ENCODE measurements at regions not wholly inside any gene's neighbourhood (a gene's known extent, or its start where the extent isn't known, plus 50 kb on each side); places are given as distances from the start of the nearest gene placed in this dataset.
"Not testable (repeated sequence)": the region's sequence is repeated elsewhere in the genome, so short reads cannot be mapped to it uniquely, and the experiment has no call there.

DNA sequence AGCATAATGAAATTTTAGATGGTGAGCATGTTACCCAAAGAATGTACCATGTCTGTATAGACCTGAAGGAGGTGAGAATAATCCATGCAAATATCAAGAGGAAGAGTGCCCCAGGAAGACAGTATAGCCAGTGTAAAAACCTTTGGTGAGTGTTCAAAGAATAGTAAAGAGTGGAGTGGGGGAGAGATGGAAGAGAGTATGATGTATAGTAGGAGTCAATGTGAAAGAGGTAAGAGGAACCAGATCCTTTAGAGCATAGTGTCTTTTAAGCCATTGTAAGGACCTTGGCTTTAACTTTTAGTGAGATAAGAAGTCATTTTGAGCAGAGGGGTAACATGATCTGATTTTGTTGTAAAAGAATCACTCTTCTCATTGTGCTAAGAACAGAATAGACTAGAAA is 1052.3 kb upstream of the ZEB2 start:
- no peak for DNase-seq (ENCODE audit: low read depth)

DNA sequence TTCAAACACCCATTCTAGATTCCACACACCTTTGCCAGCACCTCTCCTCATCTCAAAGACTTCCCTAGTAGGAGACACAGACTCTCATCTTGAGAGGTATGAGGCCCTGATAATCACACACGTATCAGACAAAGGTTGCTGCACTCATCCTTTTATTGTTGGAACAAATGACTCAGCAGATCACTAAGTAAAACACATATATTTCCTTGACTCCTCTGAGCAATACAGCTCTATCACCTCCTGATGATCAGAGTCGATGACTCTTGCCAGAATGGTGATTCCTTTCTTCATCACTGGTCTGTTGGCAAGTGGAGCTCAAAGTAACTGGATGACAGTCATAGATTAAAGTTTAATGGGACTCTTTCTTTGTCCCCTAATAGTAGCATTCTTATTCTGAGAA is 1049.2 kb upstream of the ZEB2 start:
- no peak for DNase-seq (ENCODE audit: low read depth)

DNA sequence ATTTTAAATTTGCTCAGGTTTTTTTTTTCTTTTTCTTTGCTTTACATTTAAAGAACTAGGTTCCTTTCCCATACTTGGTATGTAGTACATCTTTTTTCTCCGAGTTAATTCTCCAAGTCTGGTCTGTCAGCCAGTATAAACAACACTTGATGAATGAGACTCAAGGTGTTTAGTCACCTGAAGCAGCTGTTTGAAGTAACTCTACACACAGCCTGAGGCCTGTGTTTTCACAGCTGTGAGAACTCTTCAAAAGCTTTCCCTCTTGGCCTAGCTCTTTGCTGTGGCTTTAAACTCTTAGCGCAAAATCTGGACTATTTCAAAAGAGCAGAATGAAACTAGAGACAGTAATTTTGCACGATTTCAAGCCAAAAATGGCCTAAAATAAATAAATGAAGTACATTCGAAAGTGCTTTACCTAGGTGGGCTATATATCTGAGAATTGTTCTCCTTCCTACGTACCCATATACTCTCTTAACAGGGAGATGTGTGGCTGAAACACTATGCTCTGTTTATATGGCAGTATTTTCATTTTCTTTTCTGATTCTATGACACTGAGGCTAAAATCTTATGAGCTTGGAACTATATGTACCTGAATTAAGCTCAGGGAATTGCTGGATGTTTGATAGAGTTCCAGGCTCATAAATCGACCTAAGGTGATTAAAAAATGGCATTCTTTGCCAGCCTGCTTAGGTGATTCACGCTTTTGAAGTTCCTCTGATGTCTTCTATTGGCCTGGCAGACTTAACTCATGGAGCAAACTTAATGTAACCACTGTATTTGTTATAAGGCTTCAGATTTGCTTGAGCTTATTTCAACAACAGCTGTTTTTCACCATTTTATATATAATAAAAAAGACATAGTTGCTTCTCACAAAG is 1044.1 kb upstream of the ZEB2 start:
- no peak for DNase-seq (ENCODE audit: low read depth)

DNA sequence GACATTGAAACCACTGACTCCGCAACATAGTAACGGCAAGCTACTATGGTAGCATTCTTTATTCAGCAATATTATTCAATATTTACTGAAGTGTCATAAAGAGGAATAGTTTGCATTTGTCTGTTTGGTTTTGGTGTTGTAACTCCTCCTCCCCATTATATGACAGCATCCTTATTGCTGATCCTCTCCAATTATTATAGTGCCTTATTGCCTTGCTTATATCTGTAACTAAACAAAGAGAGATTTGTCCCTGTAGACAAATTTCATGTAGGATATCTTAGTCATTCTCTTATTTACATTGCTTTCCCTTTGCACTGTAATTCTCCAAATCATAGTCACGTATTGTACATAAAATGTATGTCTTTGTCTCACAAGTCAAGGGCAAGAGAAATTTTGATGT is 1041.2 kb upstream of the ZEB2 start:
- no peak for DNase-seq (ENCODE audit: low read depth)

DNA sequence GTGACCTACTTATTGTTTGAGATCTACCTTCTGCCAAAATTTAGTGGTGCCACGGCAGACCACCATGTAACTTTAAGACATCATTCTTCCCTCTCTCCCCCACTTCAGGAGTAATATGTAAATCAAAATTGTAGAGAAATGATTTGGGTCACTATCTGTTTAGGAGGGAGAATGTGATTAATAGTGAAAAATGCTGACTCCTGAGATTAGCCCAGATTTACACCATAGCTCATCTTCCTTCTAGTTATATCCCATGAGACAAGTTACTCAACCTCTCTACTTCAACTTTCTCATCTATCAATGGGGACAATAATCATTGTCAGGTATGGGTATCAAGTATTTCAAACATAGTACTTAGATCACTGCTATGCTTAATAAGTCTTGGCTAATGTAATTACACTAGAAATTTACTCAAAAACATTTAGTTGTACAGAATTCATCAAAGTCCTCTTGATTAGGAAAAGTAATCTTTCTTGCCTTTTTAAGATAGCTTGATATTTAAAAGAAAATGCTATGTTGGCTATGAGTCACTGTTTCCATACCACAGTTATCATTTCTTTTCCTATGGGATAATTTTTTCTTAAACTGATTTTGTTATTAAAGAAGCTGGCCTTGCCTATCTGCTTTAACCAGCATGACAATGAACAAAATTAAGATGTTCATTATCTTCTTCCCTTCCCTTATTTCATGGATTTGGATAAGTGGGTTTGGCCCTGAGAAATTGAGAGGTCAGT is 1038.9 kb upstream of the ZEB2 start:
- no peak for DNase-seq (ENCODE audit: low read depth)

DNA sequence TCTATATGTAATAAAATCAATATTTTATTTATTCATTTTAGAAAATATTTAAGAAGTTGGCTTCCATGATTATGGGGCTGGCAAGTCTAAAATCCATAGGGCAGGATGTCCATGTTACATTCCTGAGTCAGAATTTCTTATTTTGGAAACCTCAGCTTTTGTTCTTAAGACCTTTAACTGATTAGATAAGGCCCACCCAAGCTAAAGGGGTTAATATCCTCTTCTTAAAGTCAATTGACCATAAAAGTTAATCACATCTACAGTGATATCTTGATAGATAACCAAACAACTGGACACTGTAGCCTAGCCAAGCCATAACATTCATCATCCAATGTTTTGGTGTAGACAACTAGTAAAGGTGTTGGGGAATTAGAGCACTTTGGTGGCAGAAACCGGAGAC is 1035.4 kb upstream of the ZEB2 start:
- no peak for DNase-seq (ENCODE audit: low read depth)

DNA sequence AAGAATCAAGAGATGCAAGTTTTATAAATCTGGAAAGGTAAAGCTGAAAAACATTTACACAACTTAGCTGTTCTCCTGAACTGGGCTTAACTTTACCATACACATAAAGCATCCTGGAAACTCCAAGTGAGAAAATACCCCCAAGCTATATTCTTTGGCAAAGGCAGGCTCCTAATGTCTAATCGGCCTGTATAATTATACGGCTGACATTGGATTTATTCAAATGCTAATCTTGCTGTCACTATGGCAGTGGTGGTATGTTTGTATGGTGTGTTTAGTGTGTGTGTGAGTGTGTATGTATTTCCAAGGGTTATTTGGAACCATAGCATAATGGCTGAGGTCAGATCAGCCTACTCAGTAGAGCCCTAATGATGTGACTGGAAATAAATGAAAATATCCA is 1031.8 kb upstream of the ZEB2 start:
- no peak for DNase-seq (ENCODE audit: low read depth)

DNA sequence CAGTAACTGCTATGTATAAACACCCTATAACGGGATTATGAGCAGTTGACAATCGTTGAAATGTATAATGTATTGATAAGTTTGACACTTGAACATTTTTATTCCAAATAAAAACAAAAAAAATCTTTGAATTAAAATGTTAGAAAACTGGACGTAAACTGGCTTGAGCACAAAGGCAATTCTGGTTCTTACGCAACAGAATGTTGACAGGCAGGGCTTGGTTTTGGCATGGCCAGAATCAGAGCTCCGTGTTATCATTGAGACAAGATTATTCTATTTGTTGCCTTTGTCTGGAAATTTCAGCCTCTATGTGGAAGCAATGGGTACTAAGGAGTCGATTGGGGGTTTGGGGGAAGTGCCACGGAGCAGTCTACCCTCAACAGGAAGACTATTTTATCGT is 1028.6 kb upstream of the ZEB2 start:
- no peak for DNase-seq (ENCODE audit: low read depth)

DNA sequence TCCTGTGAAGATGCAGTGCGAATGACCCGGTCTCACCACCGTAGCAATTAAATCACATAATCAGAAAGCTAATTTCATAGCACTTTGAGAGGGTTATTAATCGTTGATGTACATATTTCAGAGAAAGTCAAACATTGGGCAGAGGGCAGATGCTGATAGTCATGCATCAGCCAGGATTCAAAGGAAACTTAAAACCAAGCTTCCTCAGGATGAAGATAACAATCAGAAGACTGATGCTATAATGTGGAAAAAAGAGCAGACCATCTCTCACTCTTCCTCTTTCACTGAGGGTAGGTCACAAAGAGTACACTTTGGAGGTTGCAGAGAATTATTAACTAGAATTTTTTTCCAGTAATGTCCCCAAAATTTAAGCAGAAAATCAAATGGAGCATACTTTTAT is 1027.7 kb upstream of the ZEB2 start:
- no peak for DNase-seq (ENCODE audit: low read depth)

DNA sequence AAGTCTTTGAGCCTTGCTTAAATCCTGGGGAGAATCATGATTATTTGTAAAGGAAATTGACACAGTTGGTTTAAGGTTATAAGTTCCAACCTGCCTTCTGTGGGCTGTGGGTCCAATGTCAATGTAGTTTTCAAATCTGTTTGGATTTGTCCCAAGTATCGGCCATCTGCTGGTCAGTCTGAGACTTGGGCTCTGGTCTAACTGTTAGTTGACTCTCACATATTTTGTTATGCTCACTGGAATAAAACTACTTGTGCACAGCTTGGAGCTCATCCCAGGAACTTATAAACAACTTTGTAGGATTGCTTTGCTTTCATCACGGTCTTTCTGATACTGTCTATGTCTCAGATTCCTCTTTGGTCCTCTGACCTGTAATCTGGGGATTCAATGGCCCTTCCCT is 1026.2 kb upstream of the ZEB2 start:
- DNase-seq (ENCODE audit: low read depth): no peak

DNA sequence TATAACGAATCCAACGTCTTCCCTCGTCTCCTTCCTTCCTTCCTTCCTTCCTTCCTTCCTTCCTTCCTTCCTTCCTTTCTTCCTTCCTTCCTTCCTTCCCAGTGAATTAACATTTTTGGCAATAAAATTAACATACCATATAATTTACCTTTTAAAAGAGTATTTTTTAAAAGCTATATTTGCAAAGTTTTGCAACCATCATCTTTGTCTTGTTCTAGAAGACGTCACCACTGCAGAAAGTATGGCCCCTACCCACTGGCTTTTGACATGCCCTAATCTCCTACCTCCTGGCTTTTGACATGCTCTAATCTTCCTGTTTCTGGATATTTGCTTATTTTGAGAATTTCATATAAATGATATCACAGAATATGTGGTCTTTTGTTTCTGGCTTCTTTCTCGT is 1023.9 kb upstream of the ZEB2 start:
- DNase-seq (ENCODE audit: low read depth): no peak

DNA sequence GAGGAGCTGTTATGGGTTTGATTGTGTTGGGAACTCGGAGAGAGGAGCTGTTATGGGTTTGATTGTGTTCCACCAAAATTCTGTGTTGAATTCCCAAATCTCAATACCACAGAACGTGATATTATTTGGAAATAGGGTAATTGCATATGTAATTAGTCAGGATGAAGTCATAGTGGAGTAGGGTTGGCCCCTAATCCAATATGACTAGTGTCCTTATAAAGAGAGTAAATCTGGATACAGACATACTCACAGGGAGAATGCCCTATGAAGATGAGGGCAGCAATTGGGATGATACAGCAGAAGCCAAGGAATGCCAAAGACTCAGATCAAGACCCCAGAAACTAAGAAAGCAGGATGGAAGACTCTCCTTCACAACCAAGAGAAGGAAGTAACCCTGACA is 1023.2 kb upstream of the ZEB2 start:
- no peak for DNase-seq (ENCODE audit: low read depth)

DNA sequence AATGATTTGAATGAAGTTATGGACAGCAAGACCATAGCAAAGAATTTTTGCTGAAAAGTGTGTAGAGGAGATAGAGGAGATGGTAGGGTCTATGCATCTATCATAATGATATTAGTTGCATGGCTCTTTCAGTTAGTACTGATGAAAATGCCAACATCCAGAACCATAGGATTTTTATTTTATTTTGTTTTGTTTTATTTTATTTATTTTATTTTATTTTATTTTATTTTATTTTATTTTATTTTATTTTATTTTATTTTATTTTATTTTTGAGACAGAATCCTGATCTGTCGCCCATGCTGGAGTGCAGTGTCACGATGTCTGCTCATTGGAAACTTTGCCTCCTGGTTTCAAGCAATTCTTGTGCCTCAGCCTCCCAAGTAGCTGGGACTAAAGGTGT is 1021.1 kb upstream of the ZEB2 start:
- DNase-seq (ENCODE audit: low read depth): no peak

DNA sequence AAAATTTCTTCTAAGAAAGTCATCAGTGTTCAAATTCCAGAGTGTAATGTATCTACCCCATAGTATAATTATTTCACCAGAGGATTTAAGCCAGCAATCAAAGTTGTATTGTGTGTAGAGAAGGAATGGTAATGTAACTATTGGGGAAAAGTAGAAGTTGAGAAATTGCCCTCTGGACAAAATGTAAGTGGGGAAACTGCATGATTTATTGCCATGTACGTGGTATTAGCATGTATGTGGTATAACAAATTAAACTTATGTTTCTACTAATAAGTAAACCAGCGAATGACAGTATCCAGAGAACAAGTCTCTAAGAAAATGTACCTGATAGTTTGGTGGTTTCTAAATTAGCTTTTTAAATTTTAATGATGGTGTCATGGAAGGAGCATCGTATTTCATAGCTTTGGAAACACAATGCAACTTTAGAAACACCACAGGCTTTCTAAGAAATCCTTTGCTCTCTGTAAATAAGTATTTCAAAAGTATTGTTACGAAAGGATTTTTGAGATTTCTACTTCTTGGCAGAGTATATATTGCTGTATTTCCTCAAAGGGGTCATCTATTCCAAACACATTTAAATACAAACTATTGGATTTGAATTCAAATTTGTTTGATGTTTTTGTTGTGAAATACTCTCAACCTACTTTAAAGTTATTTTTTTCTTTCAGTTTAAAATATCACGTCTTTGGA is 1018.9 kb upstream of the ZEB2 start:
- no peak for DNase-seq (ENCODE audit: low read depth)

DNA sequence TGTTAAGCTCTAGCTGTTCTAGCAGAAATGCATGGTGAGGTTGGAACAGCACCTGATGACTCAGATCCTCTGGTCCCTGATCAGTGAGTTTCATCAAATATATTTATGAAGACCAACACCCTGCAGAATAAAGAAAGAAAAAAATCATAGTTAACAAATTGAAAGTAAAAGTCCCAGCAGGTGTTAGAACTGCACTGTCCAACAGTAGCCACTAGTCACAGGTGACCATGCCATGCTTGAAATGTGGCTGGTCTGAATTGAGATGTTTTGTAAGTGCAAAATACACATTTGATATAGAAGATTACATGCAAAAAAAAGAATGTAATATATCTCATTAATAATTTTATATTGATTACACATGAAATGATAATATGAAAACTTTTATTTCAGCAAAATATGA is 1010.7 kb upstream of the ZEB2 start:
- no peak for DNase-seq (ENCODE audit: low read depth)

DNA sequence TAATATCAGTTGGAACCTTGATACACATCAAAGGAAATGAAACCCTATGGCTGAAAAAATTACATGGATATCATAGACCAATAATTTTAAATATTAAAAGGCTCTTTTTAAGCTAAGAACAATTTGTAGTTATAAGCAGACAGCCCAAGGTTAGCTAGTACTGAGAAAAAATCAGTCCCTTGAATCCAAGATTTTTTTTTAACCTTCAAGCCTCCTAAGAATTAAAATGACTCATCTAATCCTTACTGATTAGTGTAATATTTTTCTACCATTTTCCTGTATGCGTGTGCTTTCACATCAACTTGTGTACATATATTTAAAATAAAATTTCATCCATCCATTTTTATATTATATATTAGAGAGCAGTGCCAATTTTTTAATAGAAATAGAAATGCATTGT is 1004.9 kb upstream of the ZEB2 start:
- DNase-seq (ENCODE audit: low read depth): no peak

DNA sequence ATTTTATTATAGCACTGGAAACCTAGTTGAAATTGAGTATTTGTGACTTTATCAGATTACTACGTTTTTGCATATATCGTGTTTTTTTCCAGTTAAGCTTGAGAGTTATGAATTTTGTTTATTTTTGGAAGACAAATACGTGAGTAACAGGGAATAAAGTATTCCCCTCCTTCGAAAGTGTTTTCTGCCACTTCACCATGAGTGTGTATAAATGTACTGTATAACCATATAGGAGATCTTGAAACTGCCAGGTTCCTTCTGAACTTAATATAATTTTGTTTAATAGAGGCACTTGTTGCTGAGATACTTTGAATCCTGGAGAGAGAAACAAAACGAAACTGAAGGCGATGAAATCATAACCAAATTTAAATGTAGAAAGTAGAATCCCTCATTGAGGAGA is 1004.4 kb upstream of the ZEB2 start:
- no peak for DNase-seq (ENCODE audit: low read depth)

DNA sequence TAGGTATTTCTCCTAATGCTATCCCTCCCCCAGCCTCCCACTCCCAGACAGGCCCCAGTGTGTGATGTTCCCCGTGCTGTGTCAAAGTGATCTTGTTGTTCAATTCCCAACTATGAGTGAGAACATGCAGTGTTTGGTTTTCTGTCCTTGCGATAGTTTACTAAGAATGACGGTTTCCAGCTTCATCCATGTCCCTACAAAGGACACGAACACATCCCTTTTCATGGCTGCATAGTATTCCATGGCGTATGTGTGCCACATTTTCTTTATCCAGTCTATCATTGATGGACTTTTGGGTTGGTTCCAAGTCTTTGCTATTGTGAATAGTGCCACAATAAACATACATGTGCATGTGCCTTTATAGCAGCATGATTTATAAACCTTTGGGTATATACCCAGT is 999.3 kb upstream of the ZEB2 start:
- DNase-seq (ENCODE audit: low read depth): not testable (repeated sequence)

DNA sequence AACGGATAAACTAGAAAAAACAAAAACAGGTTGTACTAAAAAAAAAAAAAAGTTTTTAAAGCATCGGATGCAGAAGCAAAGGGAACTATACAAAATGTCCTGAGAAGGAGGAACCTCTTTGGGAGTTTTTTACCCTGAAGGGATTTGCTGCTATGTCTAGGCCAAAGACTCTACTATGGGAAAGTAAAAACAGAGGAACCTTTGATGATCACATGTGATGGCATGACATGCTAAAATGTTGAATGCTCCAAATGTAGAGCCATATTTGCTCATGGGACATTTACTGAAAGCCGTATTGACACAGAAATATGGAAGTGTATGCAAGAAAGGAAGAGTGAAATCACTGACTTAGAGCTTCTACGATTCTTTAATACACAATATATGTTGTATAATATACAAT is 992.0 kb upstream of the ZEB2 start:
- no peak for DNase-seq (ENCODE audit: low read depth)

DNA sequence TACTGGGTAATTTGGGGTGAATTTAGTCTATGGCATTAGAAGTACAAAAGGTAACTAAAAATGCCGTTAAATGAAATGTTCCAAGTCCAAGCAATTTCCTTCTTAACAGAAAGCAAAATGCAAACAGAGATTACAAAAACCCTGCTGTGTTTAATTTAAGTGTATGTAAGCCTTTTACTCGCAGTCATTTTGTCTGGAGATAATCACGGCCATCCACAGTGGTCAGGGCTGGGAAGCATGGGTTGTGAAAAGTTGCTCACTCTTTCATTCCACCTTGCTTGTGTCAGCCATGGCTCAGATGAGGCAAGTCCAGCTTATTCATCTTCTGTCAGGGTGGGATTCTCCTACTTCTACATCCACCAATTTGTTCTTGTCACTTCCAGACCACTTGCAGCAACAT is 983.6 kb upstream of the ZEB2 start:
- DNase-seq (ENCODE audit: low read depth): no peak

DNA sequence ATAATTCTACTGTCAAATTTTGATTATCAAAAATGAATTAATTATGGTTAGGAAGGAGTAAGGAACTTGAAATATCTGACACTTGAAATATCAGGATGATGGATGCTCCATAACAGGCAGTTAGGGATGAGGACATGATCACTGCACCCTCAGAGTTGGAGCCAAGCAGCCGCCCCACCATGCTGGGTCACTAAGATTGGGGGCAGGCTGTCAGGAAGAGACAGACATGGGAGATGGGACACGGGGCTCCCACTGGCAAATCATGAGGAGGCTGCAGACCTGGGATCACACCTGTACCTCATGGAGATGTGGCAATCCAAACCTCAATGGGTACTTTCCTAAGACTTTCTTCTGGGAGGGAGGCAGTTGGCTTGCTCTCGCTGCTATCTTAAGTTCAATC is 982.0 kb upstream of the ZEB2 start:
- DNase-seq (ENCODE audit: low read depth): no peak

DNA sequence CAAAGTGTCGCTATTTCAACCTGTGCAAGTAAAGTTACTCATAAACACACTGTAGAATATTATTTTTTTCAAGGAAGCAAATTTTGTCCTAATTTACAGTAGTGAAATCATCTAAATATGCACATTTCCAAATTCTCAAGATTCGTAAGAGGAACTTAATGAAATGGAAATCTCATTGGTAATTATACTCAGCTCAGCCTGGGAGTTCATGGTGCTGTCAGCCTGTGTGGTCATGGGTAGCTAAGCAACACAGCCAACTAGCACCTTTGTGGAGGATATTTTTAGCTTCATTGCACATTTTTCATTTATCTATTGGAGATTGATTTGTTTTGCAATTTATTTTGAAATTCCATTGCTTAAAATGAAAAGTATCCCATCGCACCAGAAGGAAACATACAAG is 975.7 kb upstream of the ZEB2 start:
- DNase-seq (ENCODE audit: low read depth): no peak

DNA sequence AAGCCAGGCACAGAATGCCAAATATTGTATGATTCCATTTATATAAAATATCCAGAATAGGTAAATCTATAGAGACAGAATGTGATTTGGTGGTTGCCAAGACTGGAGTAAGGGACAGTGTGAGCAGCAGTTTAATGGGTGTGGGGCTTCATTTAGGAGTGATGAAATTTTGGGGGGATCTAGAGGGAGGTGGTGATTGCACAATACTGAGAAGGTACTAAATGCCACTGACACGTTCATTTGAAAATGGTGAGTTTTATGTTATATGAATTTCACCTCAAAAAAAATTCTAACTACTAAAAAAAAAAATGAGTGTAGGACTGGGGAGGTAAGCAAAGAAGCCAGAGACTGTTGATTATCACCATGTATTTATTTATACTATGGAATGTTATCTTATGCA is 974.5 kb upstream of the ZEB2 start:
- no peak for DNase-seq (ENCODE audit: low read depth)

Measured in stimulated activated CD8-positive, alpha-beta memory T cell treated with anti-CD3 and anti-CD28 coated beads, Interleukin-4, amount 100 ng/mL, for 24 hours (primary cell).